GM20000 (cell line): ENCODE measurements at regions not wholly inside any gene's neighbourhood (a gene's known extent, or its start where the extent isn't known, plus 50 kb on each side); places are given as distances from the start of the nearest gene placed in this dataset.

Source experiments
- DNase-seq: peaks from one replicate; pipeline ENCODE4 v3.0.0; 2012; ENCODE audit warnings: low spot score
- TF ChIP-seq, protein P1 (sequence below): IDR thresholded peaks from 2 replicates; pipeline ENCODE4 v1.5.1; 2012; ENCODE audit warnings: mild to moderate bottlenecking, control low read depth; ENCODE audit errors: extremely low read depth, missing control alignments

DNA sequence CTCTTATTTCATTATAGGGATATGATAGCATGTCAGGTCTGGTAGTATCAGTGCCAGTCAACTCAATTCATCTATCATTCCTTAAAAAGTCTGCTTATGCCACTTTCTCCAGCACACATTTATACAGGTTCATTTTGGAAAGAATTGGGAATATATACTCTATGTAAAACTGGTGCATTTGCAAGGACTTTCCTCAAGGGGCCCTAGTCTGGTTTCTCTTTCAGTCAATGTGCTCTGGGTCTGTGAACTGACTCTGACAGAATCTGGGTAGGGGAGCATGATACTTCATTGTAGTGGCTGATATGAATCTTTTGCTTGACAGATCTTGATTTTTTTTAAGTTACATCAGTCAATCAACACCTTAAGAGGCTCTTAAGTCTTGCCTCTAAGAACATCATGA, 313.9 kb downstream of the HTR1A start:
- TF ChIP-seq, protein P1, sequence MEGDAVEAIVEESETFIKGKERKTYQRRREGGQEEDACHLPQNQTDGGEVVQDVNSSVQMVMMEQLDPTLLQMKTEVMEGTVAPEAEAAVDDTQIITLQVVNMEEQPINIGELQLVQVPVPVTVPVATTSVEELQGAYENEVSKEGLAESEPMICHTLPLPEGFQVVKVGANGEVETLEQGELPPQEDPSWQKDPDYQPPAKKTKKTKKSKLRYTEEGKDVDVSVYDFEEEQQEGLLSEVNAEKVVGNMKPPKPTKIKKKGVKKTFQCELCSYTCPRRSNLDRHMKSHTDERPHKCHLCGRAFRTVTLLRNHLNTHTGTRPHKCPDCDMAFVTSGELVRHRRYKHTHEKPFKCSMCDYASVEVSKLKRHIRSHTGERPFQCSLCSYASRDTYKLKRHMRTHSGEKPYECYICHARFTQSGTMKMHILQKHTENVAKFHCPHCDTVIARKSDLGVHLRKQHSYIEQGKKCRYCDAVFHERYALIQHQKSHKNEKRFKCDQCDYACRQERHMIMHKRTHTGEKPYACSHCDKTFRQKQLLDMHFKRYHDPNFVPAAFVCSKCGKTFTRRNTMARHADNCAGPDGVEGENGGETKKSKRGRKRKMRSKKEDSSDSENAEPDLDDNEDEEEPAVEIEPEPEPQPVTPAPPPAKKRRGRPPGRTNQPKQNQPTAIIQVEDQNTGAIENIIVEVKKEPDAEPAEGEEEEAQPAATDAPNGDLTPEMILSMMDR = no peak
- DNase-seq = no peak

DNA sequence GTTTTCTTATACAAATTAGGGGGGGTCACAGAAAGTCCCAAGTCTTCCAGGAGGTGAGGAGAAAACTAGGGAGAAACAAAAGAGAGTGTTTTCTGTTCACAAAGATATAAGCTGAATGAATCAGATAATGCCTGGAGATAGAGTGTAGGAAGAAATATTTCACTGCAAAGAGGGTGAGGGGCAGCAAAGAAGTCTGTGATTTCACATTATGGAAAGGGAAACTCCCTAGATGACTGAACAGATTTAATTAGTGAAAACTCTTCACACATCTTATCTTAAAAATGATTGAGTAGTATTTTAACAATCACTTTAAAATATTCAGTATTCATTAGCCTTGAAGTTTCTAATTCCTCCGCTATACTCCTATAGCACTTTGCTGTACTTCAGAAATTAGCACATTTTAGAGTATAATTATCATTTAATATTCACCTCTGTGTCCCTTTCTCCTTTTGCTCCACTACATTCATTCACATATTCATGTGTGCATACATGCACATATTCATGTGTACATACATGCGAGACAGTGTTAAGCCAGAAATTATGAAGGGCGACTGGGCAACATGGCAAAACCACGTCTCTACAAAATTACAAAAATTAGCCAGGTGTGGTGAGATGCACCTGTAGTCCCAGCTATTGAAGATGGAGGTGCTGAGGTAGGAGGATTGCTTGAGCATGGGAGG, 332.2 kb downstream of the HTR1A start:
- no peak for DNase-seq
- TF ChIP-seq, protein P1 = no peak

DNA sequence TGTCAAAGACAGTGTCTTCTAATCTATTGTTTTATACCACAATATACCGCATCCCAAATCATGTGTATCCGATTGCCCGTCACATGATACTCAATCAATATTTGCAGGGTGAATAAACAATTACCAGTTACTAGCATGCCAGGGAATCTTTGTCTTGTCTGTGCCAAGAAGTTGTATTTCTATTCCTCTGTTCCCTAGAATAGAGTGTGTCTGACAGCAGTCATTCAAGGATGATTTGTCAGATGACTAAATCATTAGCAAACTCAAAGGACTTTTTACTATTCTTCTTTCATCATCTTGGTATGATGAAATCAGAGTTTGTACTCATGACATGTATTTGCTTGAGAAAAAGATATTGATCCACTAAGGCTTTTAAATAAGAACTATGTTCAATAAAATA, 348.8 kb downstream of the HTR1A start:
- DNase-seq = no peak
- TF ChIP-seq, protein P1 = no peak

DNA sequence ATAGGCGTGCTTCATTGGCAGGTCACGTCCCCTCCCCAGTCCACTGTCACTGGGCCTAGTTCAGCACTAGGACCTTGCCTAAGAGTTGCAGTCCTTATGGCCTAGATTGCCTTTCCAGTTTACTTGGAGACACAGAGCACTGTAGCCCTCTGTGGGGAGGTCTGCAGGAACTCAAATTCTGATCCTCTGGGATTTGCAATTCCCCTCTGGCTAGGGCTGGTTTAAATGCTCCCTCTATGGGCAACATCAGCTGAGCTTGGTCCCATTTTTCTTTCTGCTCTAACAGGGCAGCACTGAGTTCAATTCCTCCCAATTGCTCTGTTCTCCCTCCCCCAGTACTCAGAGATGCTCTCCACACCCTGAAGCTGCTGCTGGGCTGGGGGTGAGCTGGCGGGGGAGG, 358.2 kb downstream of the HTR1A start:
- TF ChIP-seq, protein P1 = no peak

DNA sequence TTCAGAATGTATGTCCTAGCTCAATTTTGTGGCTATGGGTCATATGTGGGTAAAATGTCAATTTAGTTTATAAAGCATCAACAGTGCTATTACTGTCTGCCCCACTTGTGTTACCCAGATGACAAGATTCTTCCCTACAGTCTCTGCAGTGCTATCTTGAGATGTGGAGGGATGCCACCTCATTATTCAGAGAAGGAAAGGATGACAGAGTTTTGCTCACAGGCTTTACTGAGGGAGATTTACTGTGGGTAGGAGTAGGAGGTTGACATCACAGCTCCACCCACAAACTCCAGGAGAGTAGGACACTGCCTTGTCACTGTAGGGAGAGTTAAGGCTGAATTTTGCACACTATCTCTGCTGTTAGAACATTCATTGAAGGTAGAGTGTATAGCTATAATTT, 359.3 kb downstream of the HTR1A start:
- TF ChIP-seq, protein P1 = no peak
- no peak for DNase-seq

More for the DNA sequence above, 358.2 kb downstream of the HTR1A start:
- DNase-seq = no peak

DNA sequence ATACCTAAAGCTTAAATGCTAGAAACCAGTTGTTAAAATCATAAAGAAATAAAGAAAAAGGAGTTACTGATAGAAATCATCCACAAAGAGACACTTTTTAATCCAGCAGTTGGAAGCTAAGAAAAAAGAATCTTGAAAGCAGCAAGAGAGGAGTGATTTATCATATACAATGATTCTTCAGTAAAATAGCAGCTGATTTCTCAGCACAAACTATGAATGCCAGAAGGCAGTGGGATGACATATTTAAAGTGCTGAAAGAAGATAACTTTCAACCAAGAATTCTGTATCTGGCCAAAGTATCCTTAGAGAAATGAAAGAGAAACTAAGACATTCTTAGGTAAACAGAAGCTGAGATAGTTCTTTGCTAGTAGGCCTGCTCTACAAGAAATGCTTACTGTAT, 366.0 kb downstream of the HTR1A start:
- DNase-seq = no peak
- TF ChIP-seq, protein P1 = no peak

DNA sequence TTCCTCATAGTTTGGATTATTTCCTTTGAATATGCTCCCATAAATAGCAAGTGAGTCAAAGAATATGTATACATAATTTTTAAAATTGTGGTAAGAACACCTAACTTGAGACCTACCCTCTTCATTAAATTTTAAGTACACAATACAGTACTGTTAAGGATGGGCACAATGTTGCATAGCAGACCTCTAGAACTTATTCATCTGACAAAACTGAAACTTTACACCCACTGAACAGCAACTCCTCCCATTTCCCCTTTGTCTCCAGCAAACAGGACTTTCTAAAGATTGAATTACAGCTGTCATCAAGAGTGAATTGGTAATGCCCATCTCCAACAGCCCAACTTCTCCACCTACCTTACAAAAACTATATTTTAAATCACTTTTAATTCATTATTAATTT, 388.9 kb downstream of the HTR1A start:
- TF ChIP-seq, protein P1 = no peak
- DNase-seq = no peak
